ENCODE measurements at regions not wholly inside any gene's neighbourhood (a gene's known extent, or its start where the extent isn't known, plus 50 kb on each side); places are given as distances from the start of the nearest gene placed in this dataset.
"Not testable (repeated sequence)": the region's sequence is repeated elsewhere in the genome, so short reads cannot be mapped to it uniquely, and the experiment has no call there.

DNA sequence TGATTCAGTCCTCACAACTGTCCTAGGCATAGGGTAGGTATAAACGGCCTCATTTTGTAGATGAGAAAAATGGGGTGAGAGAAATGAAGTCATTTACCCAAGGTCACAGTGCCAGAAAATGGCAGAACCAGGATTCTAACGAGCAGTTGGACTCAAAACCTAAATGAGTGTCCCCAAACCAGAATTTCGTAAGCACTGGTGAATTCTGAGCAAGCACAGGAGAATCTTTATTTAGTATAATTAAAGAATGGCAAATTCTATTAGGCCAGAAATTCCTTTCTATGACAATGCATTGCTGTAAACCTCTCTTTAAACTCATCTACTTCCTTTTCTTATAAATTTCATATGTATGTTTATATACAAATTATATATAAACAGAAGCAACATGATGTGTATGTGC, 66.8 kb upstream of the ST3GAL6 start:
- TF ChIP-seq, protein P1, sequence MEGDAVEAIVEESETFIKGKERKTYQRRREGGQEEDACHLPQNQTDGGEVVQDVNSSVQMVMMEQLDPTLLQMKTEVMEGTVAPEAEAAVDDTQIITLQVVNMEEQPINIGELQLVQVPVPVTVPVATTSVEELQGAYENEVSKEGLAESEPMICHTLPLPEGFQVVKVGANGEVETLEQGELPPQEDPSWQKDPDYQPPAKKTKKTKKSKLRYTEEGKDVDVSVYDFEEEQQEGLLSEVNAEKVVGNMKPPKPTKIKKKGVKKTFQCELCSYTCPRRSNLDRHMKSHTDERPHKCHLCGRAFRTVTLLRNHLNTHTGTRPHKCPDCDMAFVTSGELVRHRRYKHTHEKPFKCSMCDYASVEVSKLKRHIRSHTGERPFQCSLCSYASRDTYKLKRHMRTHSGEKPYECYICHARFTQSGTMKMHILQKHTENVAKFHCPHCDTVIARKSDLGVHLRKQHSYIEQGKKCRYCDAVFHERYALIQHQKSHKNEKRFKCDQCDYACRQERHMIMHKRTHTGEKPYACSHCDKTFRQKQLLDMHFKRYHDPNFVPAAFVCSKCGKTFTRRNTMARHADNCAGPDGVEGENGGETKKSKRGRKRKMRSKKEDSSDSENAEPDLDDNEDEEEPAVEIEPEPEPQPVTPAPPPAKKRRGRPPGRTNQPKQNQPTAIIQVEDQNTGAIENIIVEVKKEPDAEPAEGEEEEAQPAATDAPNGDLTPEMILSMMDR (IDR thresholded peaks at IDR 0.05; ENCODE audit: low read length), result not testable (repeated sequence)
- not testable (repeated sequence) for TF ChIP-seq EZH2 (optimal IDR thresholded peaks at IDR 0.05; ENCODE audit: low read depth, low read length)
